SU-DHL-6 (cell line): ENCODE measurements at regions not wholly inside any gene's neighbourhood (a gene's known extent, or its start where the extent isn't known, plus 50 kb on each side); places are given as distances from the start of the nearest gene placed in this dataset.
"Not testable (repeated sequence)": the region's sequence is repeated elsewhere in the genome, so short reads cannot be mapped to it uniquely, and the experiment has no call there.

ENCODE experiments used
- H2AFZ ChIP-seq: fragments of 200-600 bp; sonication (generic); 2 replicates; pipeline ENCODE4 v1.6.1; 2014; ENCODE audit warnings: low read depth, mild to moderate bottlenecking, moderate library complexity, mixed read lengths, antibody characterized with exemption, low read length; ENCODE audit not compliant: severe bottlenecking
- H3F3A ChIP-seq: fragments of 200-600 bp; shearing (Covaris generic); 2 replicates; pipeline ENCODE4 v1.6.0; 2016; ENCODE audit warnings: antibody characterized with exemption, mild to moderate bottlenecking; ENCODE audit not compliant: insufficient read depth
- H3K27ac ChIP-seq: fragments of 200-600 bp; sonication (generic); 2 replicates; pipeline ENCODE4 v1.5.1; 2016; ENCODE audit warnings: low read depth, mild to moderate bottlenecking, low read length, moderate library complexity, mixed read lengths
- H3K27me3 ChIP-seq: fragments of 200-600 bp; sonication (generic), shearing (Covaris generic); 2 replicates; pipeline ENCODE4 v1.6.0; 2014; ENCODE audit warnings: mild to moderate bottlenecking, low read length
- H3K36me3 ChIP-seq: fragments of 200-600 bp; sonication (generic); 2 replicates; pipeline ENCODE4 v1.6.1; 2014; ENCODE audit warnings: mild to moderate bottlenecking, low read length, mixed read lengths
- H3K4me2 ChIP-seq: fragments of 300-600, 200-600 bp; shearing (Covaris generic), sonication (generic); 2 replicates; pipeline ENCODE4 v1.6.0; 2014; ENCODE audit warnings: low read length, low read depth, mild to moderate bottlenecking; ENCODE audit not compliant: poor library complexity, severe bottlenecking
- H3K4me3 ChIP-seq: fragments of 200-600 bp; sonication (generic); 2 replicates; pipeline ENCODE4 v1.5.1; 2014; ENCODE audit warnings: antibody characterized with exemption, low read length, mild to moderate bottlenecking, mixed read lengths; ENCODE audit not compliant: insufficient read depth, poor library complexity, severe bottlenecking
- H3K79me2 ChIP-seq: fragments of 200-600 bp; sonication (generic); 2 replicates; pipeline ENCODE4 v1.6.1; 2014; ENCODE audit warnings: mild to moderate bottlenecking, low read length, moderate library complexity; ENCODE audit not compliant: insufficient read depth
- H3K9ac ChIP-seq: fragments of 200-600 bp; sonication (generic); 2 replicates; pipeline ENCODE4 v1.7.0; 2014; ENCODE audit warnings: mild to moderate bottlenecking, low read length
- H3K9me2 ChIP-seq: fragments of 200-600 bp; sonication (generic); replicated peaks from 2 replicates; pipeline ENCODE4 v1.6.1; 2014; ENCODE audit warnings: low read length; ENCODE audit not compliant: insufficient read depth
- H3K9me3 ChIP-seq: fragments of 200-600 bp; sonication (generic); 2 replicates; pipeline ENCODE4 v1.6.1; 2014; ENCODE audit warnings: low read length, mixed read lengths; ENCODE audit not compliant: insufficient read depth
- H4K20me1 ChIP-seq: fragments of 200-600 bp; sonication (generic); 2 replicates; pipeline ENCODE4 v1.6.1; 2014; ENCODE audit warnings: low read depth, mild to moderate bottlenecking, antibody characterized with exemption, low read length, moderate library complexity, mixed read lengths
- EZH2phosphoT487 ChIP-seq: fragments of 200-600 bp; sonication (generic), shearing (Covaris generic); conservative IDR thresholded peaks from 2 replicates; pipeline ENCODE4 v1.6.1; 2018; ENCODE audit warnings: mild to moderate bottlenecking, antibody characterized with exemption, low read length, moderate library complexity, mixed read lengths
- TF ChIP-seq, protein P1 (sequence below): fragments of 200-600 bp; sonication (generic); IDR thresholded peaks from one replicate; pipeline ENCODE4 v1.5.1; 2017; ENCODE audit warnings: antibody characterized with exemption, mild to moderate bottlenecking, low read length, moderate library complexity; ENCODE audit not compliant: insufficient read depth, poor library complexity, severe bottlenecking

DNA sequence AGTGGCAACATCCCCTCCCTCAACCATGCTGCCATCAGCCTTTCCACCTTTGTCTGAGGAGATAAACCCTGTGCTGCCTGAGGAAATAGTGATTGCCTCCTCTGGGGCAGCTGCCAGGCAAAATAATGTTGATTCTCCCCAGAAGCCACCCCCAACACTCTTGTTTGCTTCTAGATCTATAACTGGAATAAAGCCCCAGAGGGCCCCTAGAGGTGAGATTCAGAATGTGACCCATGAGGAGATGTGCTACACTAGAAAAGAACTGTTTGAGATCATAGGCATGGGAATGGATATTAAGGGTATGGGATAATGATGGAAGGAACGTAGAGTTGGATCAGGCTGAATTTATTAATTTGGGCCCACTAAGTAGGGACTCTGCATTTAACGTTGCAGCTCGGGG lies 116.3 kb upstream of the RMP24 start:
- Histone ChIP-seq H3K4me3 (no peak overlapping the region), H3K27me3 (no peaks in the 10 kb centered on the region), H3K4me2 (no peak overlapping the region), H4K20me1 (no peaks in the 10 kb centered on the region), H3K79me2 (no peaks in the 10 kb centered on the region), H3K9ac (no peak overlapping the region), H3K9me2 (no peaks in the 10 kb centered on the region), H3K36me3 (no peaks in the 10 kb centered on the region), H3K9me3 (no peaks in the 10 kb centered on the region), H2AFZ (no peak overlapping the region), H3F3A (no peaks in the 10 kb centered on the region), H3K27ac (no peak overlapping the region)
- TF ChIP-seq EZH2phosphoT487 = no peak
- TF ChIP-seq, protein P1, sequence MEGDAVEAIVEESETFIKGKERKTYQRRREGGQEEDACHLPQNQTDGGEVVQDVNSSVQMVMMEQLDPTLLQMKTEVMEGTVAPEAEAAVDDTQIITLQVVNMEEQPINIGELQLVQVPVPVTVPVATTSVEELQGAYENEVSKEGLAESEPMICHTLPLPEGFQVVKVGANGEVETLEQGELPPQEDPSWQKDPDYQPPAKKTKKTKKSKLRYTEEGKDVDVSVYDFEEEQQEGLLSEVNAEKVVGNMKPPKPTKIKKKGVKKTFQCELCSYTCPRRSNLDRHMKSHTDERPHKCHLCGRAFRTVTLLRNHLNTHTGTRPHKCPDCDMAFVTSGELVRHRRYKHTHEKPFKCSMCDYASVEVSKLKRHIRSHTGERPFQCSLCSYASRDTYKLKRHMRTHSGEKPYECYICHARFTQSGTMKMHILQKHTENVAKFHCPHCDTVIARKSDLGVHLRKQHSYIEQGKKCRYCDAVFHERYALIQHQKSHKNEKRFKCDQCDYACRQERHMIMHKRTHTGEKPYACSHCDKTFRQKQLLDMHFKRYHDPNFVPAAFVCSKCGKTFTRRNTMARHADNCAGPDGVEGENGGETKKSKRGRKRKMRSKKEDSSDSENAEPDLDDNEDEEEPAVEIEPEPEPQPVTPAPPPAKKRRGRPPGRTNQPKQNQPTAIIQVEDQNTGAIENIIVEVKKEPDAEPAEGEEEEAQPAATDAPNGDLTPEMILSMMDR = no peak

DNA sequence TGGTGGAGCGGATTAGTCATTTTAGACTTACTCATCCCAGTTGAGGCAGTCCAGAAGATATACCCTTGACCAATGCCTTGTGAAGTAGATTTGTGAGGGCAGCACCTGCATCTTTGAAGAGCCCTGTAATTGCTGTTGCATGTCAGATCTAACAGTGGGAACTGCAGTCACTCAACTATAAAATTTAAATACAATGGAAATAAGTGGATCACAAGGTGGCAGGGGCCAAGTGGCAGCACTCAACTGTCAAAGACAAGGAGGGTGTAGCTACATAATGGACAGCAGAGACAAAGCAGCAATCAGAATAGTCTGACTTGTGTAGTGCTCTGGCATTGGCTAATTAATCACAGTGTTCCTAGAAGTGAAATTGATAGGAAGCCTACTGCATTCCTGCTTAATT lies 115.8 kb upstream of the RMP24 start:
- not testable (repeated sequence) for H4K20me1 ChIP-seq, H3K27ac ChIP-seq

DNA sequence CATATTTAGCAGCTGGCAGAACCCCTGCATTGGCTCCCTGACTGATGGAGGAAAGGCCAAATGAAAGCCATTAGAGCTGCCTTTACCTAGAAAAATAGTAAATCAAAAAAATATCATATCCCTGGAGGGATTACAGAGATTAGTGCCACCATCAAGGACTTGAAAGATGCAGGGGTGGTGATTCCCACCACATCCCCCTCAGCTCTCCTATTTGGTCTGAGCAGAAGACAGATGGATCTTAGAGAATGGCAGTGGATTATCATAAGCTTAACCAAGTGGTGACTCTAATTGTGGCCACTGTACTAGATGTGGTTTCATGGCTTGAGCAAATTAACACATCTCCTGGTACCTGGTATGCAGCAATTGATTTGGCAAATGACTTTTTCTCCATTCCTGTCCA lies 114.9 kb upstream of the RMP24 start:
- H3F3A ChIP-seq, H3K9me3 ChIP-seq, H3K36me3 ChIP-seq, H4K20me1 ChIP-seq, H2AFZ ChIP-seq, H3K27ac ChIP-seq, H3K9me2 ChIP-seq, H3K4me2 ChIP-seq, H3K9ac ChIP-seq, H3K27me3 ChIP-seq, H3K79me2 ChIP-seq, H3K4me3 ChIP-seq: not testable (repeated sequence)

More for the DNA sequence above, 115.8 kb upstream of the RMP24 start:
- H2AFZ ChIP-seq, H3K4me2 ChIP-seq, H3K4me3 ChIP-seq, H3K27me3 ChIP-seq, H3K36me3 ChIP-seq, H3K9ac ChIP-seq, H3K9me2 ChIP-seq, H3F3A ChIP-seq, H3K9me3 ChIP-seq, H3K79me2 ChIP-seq: not testable (repeated sequence)

DNA sequence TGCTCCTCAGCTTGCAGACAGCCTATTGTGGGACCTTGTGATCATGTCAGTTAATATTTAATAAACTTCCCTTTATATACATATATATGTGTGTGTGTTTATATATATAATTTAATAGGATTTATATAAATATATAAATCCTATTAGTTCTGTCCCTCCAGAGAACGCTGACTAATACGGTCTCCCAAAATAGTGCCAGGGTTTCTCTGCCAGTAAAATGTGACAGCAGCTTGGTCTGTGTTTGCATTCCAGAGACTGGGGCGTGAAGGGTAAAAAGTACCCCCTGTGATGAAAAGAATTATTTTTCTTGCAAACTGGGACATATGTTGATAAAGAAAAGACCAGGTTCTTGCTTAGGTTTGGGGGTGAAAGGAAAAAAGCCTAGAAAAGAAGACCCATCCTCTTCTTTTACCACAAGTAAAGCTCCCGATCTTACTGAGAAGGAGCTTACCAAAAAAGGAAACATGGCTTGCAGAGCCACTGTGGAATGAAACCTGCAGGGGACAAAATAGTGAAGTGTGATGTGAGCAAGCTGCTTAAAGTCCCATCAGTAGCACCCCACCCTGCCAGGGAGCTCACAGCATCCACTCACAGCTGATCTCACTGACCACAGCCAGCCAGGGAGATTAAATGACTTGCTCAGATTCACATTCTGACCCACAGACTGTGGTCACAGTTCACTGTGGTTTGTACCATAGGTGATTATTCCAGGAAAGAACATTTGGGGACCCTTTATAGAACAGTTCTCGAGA lies 110.9 kb upstream of the RMP24 start:
- Histone ChIP-seq H3K9ac (no peak overlapping the region), H3F3A (no peaks in the 10 kb centered on the region), H3K27me3 (no peaks in the 10 kb centered on the region), H3K4me2 (no peak overlapping the region), H3K9me2 (no peaks in the 10 kb centered on the region), H3K9me3 (no peaks in the 10 kb centered on the region), H4K20me1 (no peaks in the 10 kb centered on the region), H2AFZ (no peak overlapping the region), H3K4me3 (no peak overlapping the region), H3K79me2 (no peaks in the 10 kb centered on the region), H3K27ac (no peak overlapping the region), H3K36me3 (no peaks in the 10 kb centered on the region)
- TF ChIP-seq EZH2phosphoT487 = no peak
- TF ChIP-seq, protein P1 = no peak
